Sigmoid colon (tissue), 6 donors: ENCODE measurements at regions not wholly inside any gene's neighbourhood (a gene's known extent, or its start where the extent isn't known, plus 50 kb on each side); places are given as distances from the start of the nearest gene placed in this dataset.
"Not testable (repeated sequence)": the region's sequence is repeated elsewhere in the genome, so short reads cannot be mapped to it uniquely, and the experiment has no call there.

ENCODE experiments used
- DNase-seq: peaks from one replicate; pipeline ENCODE4 v3.0.0-alpha.2; 2019
- H3K27ac ChIP-seq, 4 donors: fragments of 200-600 bp; sonication (generic); one replicate each; pipeline ENCODE4 v1.5.1; 2016 to 2019; ENCODE audit warnings: mild to moderate bottlenecking in 1 of 4
- H3K27me3 ChIP-seq, 3 donors: fragments of 200-600 bp; sonication (generic); one replicate each; pipeline ENCODE4 v1.5.1; 2019; ENCODE audit warnings: mild to moderate bottlenecking in 1 of 3
- H3K36me3 ChIP-seq, 4 donors: fragments of 200-600 bp; sonication (generic); one replicate each; pipeline ENCODE4 v1.5.1; 2016 to 2019
- H3K4me1 ChIP-seq, 4 donors: fragments of 200-600 bp; sonication (generic); one replicate each; pipeline ENCODE4 v1.5.1; 2017 to 2019
- H3K4me3 ChIP-seq, 4 donors: fragments of 200-600 bp; sonication (generic); one replicate each; pipeline ENCODE4 v1.5.1; 2017 to 2019; ENCODE audit warnings: mild to moderate bottlenecking in 2 of 4, moderate library complexity in 1 of 4
- H3K9me3 ChIP-seq, 4 donors: fragments of 200-600 bp in 3 of 4; sonication (generic) in 3 of 4; one replicate each; pipeline versions ENCODE4 v1.5.1 to v1.6.1; 2013 to 2019
- EP300 ChIP-seq, 4 donors: sonication (generic); formaldehyde crosslinking; IDR thresholded peaks; one replicate each; pipeline ENCODE4 v1.6.1; 2017; ENCODE audit warnings: antibody characterized with exemption in 4 of 4
- POLR2A ChIP-seq, 2 donors: fragments of 450-650 bp; IDR thresholded peaks; one replicate each; pipeline ENCODE4 v1.6.1; 2016; ENCODE audit warnings: antibody characterized with exemption in 2 of 2, mild to moderate bottlenecking in 2 of 2, moderate library complexity in 2 of 2
- POLR2AphosphoS5 ChIP-seq, 4 donors: sonication (generic); formaldehyde crosslinking; IDR thresholded peaks; one replicate each; pipeline ENCODE4 v1.6.1; 2017; ENCODE audit warnings: antibody characterized with exemption in 4 of 4
- WGBS, 2 donors: extraction: QIAGEN DNeasy Blood & Tissue Kit; methylation state at CpG; one replicate each; pipeline ENCODE4 v1.1.7; 2013; 5-methylcytosine and 5-hydroxymethylcytosine counted together
- intact Hi-C: fragments of 100-400 bp; cut with DNase I; formaldehyde crosslinking; loops from one replicate; pipeline ENCODE4 v1.15.1; 2023
- TF ChIP-seq, protein P1 (sequence below), 4 experiments: fragments of 450-650 bp in 3 of 4; fragments of 200-600 bp in 1 of 4; IDR thresholded peaks; one replicate each; pipeline ENCODE4 v1.5.1; 2016 to 2019; ENCODE audit warnings: antibody characterized with exemption in 4 of 4, mild to moderate bottlenecking in 3 of 4, moderate library complexity in 2 of 4
- donor health status: healthy with polysubstance abuse.
- donor health status: healthy.

- Histone ChIP-seq H3K4me3 (no peak overlapping the region), H3K27ac (no peak overlapping the region), H3K4me1 (no peaks in the 10 kb centered on the region), H3K9me3 (no peaks in the 10 kb centered on the region), H3K27me3 (no peaks in the 10 kb centered on the region), H3K36me3 (no peaks in the 10 kb centered on the region)
- intact Hi-C loops, result no loop called here
- DNase-seq, result no peak
- TF ChIP-seq POLR2AphosphoS5 (IDR thresholded peaks at IDR 0.05) (no peak), EP300 (IDR thresholded peaks at IDR 0.05) (no peak), POLR2A (IDR thresholded peaks at IDR 0.05) (no peak)
- TF ChIP-seq, protein P1, sequence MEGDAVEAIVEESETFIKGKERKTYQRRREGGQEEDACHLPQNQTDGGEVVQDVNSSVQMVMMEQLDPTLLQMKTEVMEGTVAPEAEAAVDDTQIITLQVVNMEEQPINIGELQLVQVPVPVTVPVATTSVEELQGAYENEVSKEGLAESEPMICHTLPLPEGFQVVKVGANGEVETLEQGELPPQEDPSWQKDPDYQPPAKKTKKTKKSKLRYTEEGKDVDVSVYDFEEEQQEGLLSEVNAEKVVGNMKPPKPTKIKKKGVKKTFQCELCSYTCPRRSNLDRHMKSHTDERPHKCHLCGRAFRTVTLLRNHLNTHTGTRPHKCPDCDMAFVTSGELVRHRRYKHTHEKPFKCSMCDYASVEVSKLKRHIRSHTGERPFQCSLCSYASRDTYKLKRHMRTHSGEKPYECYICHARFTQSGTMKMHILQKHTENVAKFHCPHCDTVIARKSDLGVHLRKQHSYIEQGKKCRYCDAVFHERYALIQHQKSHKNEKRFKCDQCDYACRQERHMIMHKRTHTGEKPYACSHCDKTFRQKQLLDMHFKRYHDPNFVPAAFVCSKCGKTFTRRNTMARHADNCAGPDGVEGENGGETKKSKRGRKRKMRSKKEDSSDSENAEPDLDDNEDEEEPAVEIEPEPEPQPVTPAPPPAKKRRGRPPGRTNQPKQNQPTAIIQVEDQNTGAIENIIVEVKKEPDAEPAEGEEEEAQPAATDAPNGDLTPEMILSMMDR (IDR thresholded peaks at IDR 0.05), result no peak
- 80 to 85% methylated on average over 3 of the region's 3 CpGs for WGBS, 2 donors
Measured at GRCh38 chr10:121379013-121379412, 219.2 kb downstream of the FGFR2 start.

- Histone ChIP-seq H3K36me3 (no peaks in the 10 kb centered on the region), H3K4me3 (no peak overlapping the region), H3K27ac (no peak overlapping the region), H3K4me1 (no peaks in the 10 kb centered on the region), H3K27me3 (no peaks in the 10 kb centered on the region), H3K9me3 (no peaks in the 10 kb centered on the region)
- DNase-seq, result no peak
- intact Hi-C loops, result no loop called here
- 65 to 75% methylated on average over 3 of the region's 3 CpGs for WGBS, 2 donors
- TF ChIP-seq POLR2AphosphoS5 (IDR thresholded peaks at IDR 0.05) (no peak), POLR2A (IDR thresholded peaks at IDR 0.05) (no peak), EP300 (IDR thresholded peaks at IDR 0.05) (no peak)
- TF ChIP-seq, protein P1 (IDR thresholded peaks at IDR 0.05), result no peak
Measured at GRCh38 chr10:121380211-121380610, 218.0 kb downstream of the FGFR2 start.

GRCh38 chr10:121382029-121382520 is 216.2 kb downstream of the FGFR2 start:
- H3K27me3 ChIP-seq, H3K36me3 ChIP-seq, H3K9me3 ChIP-seq, H3K27ac ChIP-seq, H3K4me1 ChIP-seq, H3K4me3 ChIP-seq, intact Hi-C loops, DNase-seq: not testable (repeated sequence)
- 96 to 98% methylated on average over 33 of the region's 33 CpGs for WGBS, 2 donors

GRCh38 chr10:121385136-121385535 is 213.1 kb downstream of the FGFR2 start:
- no peaks in the 10 kb centered on the region for H3K27me3 ChIP-seq
- intact Hi-C loops, result no loop called here
- WGBS, 2 donors, result 79 to 84% methylated on average over 1 of the region's 1 CpG
- no peaks in the 10 kb centered on the region for H3K4me1 ChIP-seq
- no peaks in the 10 kb centered on the region for H3K36me3 ChIP-seq
- H3K4me3 ChIP-seq, result no peak overlapping the region
- no peaks in the 10 kb centered on the region for H3K9me3 ChIP-seq
- TF ChIP-seq POLR2AphosphoS5 (IDR thresholded peaks at IDR 0.05) (no peak), EP300 (IDR thresholded peaks at IDR 0.05) (no peak), POLR2A (IDR thresholded peaks at IDR 0.05) (no peak)
- TF ChIP-seq, protein P1 (IDR thresholded peaks at IDR 0.05), result no peak
- no peak for DNase-seq
- H3K27ac ChIP-seq, result no peak overlapping the region

DNA sequence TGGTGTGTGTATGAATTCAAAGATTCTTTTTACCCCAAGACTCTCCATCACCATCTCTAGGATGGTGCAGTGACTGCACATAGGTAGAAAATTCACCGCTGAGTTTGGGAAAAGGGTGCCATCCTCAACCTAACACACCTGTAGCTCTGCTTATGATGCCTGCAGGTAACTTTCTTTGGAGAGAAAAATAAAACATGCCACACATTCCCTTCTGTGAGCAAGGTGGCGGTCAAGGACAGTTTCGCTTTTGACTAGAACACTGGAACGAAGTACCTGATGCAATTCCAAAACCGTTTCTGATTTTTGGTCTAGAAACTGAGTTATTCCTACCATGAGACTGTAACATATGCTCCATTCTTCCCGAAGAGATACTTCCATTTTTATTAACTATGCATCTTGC is 205.6 kb downstream of the FGFR2 start:
- Histone ChIP-seq H3K36me3 (no peaks in the 10 kb centered on the region), H3K27ac (no peak overlapping the region), H3K4me3 (no peak overlapping the region), H3K9me3 (no peaks in the 10 kb centered on the region), H3K4me1 (peaks cover 0 to 9% (median 0%) of the 10 kb centered on the region in 4 donors), H3K27me3 (no peaks in the 10 kb centered on the region)
- intact Hi-C loops, result no loop called here
- TF ChIP-seq EP300 (IDR thresholded peaks at IDR 0.05), result no peak
- TF ChIP-seq POLR2A (IDR thresholded peaks at IDR 0.05), result no peak
- TF ChIP-seq POLR2AphosphoS5 (IDR thresholded peaks at IDR 0.05), result no peak
- TF ChIP-seq, protein P1 (IDR thresholded peaks at IDR 0.05), result no peak
- WGBS, 2 donors, result 79 to 82% methylated on average over 6 of the region's 6 CpGs
- DNase-seq, result no peak
